HG02938 (cell line): ENCODE measurements at regions not wholly inside any gene's neighbourhood (a gene's known extent, or its start where the extent isn't known, plus 50 kb on each side); places are given as distances from the start of the nearest gene placed in this dataset.

Experiments used
- ATAC-seq: cut with Tn5 transposase; IDR thresholded peaks from one replicate; pipeline ENCODE4 v1.9.1; 2021; ENCODE audit warnings: mild to moderate bottlenecking, moderate library complexity; ENCODE audit not compliant: unreplicated experiment

DNA sequence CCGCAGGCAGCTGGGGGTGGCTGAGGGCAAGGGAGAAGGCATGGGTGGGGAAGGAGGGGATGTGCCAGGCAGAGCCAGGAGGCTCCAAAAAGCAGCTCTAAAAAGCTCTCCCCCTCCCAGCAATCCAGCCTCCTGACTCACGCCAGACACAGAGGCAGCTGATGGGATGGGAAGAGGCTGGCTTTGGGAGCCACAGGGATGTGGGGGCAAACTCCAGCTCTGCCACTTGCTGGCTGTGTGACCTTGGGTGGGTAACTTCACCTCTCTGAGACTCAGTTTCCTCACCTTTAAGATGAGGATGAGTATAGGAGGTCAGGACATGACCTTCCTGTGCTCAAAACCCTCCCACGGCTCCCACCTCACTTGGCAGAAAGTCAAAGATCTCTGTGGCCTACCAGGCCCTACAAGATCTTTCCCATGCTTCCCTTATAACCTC, 148.9 kb downstream of the CEBPB start:
- ATAC-seq: no peak

DNA sequence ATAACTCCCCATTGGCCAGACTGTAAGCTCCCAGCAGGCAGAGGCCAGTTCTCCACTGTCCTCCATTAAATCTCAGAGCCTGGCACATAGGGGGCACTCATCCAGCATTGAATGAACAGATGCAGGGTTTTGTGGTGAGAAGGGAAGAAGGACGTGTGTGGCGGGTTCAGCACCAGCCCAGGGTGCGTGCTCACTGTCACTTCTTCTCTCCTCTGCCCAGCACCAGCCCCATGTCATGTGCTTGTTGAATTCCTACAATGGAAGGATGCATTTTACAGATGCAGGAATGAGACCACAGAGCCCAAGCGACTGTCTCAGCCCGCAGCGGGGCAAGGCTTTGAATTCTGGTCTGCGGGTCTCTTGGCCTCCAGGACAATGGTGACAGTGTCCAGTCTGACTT, 149.9 kb downstream of the CEBPB start:
- no peak for ATAC-seq

DNA sequence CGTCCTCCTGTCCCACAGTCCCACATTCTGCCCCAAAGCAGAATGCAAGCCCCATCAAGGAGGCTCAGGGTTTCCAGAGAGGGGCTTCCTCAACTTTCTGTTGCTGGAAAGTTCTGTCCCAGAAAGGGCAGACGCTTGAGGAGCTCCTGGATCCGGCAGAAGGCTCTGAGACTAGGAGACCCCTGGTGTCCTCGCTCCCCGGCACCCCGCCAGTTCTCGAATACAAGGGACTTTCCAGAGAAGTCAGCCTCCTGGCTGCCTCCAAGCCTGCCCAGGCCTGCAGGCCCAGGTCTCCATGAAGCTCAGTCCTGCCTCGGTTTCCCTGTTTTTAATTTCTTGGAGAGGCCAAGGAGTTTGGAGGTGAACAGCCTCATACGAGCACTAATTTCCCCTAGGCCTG, 150.4 kb downstream of the CEBPB start:
- ATAC-seq: no peak

- ATAC-seq: no peak
Measured at GRCh38 chr20:50341880-50342637, 151.4 kb downstream of the CEBPB start.

DNA sequence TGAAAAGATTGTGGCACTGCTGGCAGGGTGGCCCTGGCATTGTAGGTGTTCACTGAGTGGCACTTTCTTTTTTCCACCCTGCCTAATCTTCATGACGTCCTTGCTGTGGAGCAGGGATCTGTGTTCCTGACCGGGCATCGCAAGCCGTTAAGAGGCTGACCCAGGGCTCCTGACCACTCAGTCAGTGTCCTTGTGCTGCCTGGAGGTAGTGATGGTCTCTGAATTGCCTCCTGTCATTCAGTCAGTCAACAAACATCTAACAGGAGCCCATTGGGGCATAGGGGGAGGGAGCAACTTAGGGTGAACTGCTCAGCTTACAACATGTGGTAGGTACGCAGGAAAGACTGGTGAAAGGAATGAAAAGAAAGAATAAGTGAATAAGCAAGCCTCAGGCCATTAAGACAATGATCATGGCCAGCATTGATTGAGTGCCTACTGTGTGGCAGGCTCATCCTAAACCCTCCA, 152.0 kb downstream of the CEBPB start:
- ATAC-seq: no peak

- no peak for ATAC-seq
Measured at GRCh38 chr20:50343125-50343489, 152.5 kb downstream of the CEBPB start.

DNA sequence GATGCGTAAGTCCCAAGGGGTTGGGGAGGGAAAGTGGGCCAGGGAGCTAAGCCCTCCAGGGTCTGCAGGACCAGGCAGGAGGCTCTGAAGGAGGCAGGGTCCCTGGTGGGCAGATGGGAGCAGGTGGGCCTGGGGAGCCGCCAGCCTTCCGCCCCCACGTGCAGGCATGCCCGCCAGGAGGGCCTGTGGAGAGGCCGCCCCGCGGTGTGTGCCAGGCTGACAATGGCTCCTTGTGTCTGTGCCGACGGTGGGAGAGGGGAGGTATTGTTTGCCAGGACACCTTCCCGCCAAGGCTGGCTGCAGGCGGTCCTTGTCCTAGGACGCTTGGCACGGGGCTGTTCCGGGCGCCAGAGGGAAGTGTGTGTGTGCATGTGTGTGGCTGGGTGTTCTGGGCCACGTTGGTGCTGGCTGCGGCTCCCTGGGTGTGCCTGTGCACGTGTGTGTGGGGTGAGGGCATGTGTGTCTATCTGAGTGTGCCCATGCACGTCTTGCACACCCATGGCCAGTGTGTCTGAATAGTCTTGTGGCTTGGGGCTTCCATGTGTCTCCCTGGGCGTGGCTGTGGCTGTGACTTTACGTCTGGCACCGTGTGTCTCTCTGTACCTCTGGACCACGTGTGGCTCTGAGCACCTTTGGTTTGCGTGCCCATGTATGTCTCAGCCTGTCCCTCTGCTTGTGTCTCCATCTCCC, 153.0 kb downstream of the CEBPB start:
- ATAC-seq: no peak

GRCh38 chr20:50344232-50345071, 153.8 kb downstream of the CEBPB start:
- no peak for ATAC-seq

DNA sequence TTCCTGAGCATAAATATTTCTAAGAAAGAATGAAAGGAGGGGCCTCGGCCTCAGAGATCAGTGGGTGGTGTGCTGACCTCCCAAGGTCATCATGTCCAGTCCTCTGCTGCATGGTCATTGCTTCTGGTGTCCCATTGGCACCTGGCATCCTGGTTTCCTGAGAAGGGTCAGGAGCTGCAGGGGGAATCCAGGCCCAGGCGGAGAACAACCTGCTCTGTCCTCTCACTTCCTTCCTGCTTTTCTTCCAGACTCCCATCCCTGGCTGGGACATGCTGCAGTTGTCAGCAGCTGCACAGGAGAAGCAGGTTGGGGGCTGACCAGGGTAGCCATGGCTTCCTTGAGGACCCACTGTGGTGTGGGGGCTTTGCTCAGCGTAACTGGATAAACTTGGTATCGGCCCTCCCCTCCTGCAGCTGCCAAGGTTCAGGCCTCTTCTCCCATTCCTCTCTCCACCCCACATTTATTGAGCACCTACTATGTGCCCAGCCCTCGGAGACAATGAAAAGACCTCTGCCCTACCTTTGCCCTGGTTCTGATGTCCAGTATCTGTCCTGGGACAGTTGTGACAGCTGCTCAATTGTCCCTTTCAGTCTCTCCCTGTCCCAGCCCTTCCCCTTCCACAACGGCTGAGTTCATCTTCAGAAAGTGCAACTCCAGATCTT, 155.2 kb downstream of the CEBPB start:
- no peak for ATAC-seq

- no peak for ATAC-seq
Measured at GRCh38 chr20:50346374-50347283, 156.0 kb downstream of the CEBPB start.

DNA sequence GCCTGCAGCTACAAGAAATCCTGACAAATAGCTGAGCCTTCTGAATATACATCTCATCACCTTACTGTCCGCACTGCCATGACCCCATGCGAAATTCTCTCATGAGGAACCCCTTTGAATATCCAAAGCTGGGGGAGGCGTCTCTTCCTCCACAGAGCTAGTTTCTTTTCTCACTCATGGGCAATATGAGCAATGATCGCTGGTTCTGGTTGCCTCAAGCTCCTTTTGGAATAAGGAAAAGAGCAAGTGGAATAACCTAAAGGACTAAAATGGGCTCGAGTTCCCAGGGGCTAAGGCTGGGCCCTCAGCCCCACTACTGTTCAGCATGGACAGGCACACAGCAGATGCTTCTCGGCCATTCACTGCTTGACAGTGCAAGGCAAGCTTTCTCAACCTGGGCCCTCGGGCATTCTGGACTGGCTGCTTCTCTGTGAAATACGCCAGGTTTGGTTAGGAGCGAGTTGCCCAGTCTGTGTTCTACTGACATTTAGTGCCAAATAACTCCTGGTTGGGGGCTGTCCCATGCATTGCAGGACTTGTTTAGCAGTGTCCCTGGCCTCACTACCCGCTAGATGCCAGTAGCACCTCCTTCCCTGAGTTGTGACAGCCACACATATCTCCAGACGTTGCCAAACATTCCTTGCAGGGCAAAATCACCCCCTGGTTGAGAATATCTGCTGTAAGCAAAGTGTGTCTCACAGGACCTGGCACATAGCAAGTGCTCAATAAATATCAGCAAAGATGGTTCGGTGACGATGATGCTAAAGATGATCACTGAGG, 156.8 kb downstream of the CEBPB start:
- ATAC-seq: no peak

- ATAC-seq: no peak
Measured at GRCh38 chr20:50348096-50348495, 157.5 kb downstream of the CEBPB start.

- ATAC-seq: no peak
Measured at GRCh38 chr20:50350510-50351249, 159.5 kb upstream of the PTPN1 start.

DNA sequence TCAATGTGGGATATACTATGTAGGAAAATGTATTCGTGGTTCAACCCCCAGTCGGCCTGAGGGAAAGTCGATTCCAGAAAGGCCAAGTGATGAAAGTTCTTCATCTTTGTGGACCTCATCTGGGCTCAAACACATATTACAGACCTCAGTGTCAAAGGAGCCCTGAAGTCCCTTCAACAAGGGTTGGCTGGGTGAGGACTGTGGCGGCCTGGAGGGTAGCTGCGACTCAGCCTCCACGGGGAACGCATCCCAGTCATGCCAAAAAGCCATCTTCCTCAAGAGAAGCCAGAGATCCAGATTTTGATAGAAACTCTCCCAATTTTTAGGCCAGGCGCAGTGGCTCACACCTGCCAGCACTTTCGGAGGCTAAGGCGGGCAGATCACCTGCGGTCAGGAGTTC, 158.6 kb upstream of the PTPN1 start:
- ATAC-seq: no peak

DNA sequence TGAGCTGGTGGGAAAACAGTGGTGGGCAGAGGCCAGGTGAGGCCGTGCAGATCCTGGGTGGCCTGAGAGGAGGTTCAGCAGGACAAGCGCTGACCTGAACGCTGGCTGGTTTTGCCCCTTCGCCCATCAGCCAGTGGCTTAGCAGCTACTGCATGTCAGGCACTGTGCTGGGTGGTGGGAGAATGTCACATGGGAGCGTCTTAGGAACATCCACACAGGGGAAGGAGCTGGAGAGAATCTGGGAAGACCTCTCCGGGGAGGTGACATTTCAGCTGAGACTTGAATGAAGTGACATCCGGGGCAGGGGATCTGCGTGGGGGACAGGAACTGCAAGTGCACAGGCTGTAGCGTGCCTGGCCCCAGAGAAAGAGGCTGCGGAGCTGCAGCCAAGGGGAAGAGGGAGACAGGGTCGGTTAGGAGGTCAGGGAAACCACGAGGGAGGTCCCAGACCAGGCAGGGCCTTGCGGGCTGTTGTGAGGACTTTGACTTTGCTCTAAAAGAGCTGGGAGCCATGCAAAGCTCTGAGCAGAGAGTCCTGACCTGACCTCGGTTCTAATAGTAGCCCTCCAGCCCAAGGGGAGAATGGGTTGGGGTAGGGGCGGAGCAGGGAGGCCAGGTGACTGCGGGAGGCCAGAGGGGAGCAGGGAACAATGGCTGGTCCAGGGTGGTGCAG, 156.8 kb upstream of the PTPN1 start:
- no peak for ATAC-seq

- ATAC-seq: no peak
Measured at GRCh38 chr20:50354721-50355589, 155.2 kb upstream of the PTPN1 start.
